ENCODE measurements at regions not wholly inside any gene's neighbourhood (a gene's known extent, or its start where the extent isn't known, plus 50 kb on each side); places are given as distances from the start of the nearest gene placed in this dataset.

DNA sequence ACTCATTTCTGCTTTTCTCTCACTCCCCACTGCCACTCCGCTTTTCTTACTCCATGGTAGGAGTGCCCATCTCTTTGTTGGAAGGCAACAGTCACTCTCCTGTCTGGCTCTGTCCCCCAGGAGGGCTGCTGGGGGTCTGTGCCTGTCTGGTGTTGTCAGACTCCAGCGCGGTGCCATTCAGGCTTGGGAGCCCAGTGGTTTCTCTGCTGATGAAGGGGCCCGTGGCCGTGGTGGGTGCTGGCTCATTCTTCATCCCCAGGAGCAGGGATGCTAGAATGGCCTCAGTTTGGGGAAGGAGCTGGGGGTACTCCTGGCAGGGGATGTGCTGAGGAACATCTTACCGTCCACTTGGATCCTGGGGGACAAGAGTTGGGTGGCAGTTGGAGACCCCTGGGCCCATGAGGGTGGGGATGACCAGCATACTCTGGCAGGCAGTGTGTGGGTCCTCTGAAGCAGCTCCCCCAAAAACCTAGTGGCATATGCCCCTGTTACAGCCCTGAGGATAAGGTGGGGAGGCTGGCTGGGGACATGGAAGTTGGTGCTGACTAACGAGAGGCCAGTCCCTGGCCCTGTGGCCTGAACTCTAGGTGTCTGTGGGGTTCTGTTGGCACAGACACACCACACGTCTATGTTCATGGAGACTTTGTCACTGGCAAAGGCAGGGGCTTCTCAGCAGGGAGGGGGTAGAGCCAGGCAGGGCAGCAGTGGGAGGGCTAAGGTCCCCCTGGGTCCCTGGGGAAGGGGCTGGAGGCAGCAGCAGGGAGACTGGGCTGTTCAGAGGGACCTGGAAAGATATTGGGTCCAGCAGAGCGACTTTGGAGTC is 102.8 kb upstream of the RET start:
- DNase-seq, result no peak

DNA sequence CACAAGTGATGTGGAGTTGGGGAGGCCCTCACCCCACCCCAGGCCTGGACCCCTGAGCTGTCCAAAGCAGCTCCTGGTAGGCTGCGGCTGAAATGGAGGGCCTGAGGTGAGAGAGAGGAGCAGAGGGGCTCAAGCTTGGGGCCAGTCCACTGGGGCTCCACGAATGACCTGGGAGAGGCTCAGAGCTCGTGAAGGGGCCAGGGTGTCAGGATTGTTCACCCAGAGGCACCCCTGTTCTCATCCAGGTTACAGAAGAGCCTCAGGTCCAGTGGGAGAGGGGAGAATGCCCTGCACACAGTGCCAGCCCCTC is 102.2 kb upstream of the RET start:
- DNase-seq, result no peak

GRCh38 chr10:42975005-42975493 is 101.8 kb upstream of the RET start:
- DNase-seq, result peak; percentile 58

GRCh38 chr10:42975558-42976340 is 101.1 kb upstream of the RET start:
- peak; percentile 62 for DNase-seq

GRCh38 chr10:42976351-42977031 is 100.4 kb upstream of the RET start:
- DNase-seq, result peak; percentile 40

GRCh38 chr10:42977032-42977416 is 99.8 kb upstream of the RET start:
- peak; percentile 47 for DNase-seq

DNA sequence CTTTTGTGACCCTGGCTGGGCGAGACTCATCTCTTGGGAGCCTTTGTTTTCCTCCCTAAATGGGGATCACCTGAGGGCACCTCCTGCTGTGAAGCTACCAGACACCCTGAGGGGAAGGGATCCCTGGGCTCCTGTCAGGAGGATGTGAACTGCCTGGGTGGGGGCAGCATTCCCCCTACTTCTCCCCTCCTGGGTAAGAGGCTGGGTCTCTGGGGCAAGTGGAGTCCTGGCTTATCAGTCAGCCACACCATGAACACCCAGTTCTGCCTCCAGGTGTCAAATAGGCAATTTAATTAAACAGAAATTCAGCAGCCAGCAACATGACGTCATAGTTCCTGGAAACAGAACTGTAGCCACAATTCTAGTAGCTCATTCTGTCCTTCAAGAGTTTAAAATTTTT is 97.7 kb upstream of the RET start:
- DNase-seq, result peak; percentile 54

GRCh38 chr10:42979721-42980467 is 97.0 kb upstream of the RET start:
- peak; percentile 49 for DNase-seq

DNA sequence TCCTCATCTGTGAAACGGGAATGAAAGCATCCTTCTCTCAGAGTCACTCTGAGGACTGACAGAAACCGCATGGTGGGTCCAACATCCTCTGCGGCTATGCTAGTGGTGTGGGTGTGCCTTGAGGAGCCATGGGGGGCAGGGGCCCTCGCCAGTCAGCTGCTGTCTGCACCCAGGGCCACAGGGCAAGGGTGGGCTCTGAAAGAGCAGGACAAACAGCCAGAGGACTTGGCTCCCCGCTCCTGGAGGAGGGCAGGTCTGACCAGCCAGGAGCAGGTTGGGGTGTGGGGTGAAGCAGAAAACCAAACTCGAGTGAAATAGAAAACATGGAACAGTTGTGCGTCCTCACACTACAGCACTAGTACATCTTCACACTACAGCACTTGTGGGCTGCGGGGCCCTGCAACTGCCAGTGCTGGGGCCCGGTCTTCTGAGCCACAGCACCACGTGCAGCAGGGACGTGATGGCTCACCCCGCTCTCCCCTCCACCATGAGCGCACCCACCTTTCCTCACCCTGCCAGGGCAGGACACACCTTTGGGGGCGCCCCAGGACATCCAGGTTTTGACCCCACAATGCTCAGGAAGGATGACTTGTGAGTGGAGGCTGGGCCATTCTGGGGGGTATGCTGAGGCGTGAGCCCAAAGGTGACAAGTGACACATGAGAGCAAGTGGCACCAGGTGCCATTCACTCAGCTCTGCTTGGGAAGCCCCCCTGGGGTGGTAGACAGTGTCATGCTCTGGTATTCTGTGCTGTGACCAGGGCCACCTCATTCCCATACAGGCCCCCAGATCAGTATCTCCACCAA is 96.1 kb upstream of the RET start:
- peak; percentile 39 for DNase-seq

- peak; percentile 51 for DNase-seq
Measured at GRCh38 chr10:42981358-42982236, 95.3 kb upstream of the RET start.

DNA sequence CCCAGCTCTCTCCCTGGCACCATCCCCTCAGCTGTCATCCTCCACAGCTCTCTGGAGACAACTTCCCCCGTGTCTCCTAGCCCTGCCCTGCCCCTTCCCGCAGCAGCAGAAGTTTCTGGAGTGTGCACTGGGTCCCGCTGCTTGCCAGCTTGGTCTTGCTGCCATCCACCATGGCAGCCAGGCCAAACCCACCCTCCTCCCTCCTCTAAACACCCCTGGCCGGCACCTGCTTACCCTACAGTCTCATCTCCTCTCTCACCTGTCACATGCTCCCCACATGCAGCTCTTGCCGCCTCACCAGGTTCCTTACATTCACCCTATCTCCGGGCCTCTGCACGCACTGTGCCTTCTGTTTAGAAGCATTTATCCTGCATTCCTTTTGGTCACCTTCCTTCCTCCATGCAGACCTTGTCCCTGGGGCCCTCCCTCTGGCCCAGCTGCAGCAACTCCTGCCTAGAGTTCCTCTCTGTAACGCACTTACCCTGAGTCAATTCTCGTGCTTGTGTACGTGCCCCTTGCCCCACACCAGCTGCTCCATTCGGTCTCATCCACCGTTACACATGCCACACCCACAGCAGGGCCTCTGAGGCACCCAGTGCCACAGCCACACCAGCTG is 93.9 kb upstream of the RET start:
- peak; percentile 36 for DNase-seq

DNA sequence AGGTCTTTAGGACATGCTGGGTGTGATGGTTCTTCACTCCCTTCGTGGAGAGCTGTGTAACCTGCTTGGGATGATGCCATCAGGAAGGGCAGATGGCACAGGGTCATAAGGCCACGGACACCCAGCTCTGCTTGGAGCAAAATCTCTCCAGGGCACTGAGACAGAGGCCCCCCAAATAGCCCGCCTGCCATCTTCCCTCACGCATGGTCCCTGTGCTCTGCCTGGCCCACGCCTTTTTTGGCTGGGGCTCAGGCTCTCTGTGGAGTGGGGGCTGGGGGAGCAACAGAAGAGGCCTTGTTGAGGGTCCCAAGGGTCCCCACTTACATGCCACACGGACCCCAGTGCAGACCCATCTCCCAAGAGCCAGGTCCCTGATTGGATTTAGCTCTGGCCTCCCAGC is 93.3 kb upstream of the RET start:
- DNase-seq, result peak; percentile 37

GRCh38 chr10:42984035-42984610 is 92.7 kb upstream of the RET start:
- peak; percentile 35 for DNase-seq

- peak; percentile 27 for DNase-seq
Measured at GRCh38 chr10:42984761-42985325, 92.0 kb upstream of the RET start.

DNA sequence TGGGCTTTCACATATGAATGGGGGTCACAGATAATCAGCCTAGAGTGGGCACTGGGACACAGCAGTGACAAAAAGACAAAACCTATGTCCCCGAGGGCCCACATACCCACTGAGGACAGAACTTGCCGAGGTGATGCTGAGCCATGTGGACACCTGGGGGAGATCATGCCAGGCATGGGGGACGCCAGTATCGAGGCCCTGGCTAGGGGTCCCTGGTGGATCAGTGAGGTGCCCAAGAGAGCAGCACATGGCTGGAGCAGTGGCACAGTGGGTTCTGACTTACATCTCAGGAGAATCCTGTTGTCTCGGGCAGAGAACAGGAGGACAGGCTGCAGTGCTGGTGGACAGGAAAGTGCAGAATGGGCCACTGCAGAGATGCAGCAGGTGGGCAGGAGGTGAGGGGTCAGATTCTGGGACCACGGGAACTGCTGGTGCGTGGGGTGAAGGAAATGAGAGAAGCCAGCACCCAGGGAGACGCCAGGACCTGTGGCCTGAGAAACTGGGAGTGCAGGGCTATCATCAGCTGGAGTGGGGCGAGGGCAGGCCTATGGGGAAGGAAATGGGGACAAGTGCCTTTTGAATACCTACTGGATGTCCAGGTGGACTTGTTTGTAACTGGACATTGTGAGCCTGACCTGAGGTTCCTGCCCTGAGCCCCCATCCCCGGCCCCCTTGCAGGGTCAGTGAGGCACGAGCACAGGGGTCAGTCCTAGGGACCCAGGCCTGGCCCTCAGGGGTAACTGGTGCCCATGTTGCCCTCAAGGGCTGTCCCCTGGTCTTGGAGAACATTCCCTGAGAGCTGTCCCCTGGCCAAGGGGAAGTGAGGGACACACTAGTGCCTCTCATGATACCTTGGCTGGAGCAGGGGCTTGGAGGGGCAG is 91.2 kb upstream of the RET start:
- DNase-seq, result peak; percentile 34

DNA sequence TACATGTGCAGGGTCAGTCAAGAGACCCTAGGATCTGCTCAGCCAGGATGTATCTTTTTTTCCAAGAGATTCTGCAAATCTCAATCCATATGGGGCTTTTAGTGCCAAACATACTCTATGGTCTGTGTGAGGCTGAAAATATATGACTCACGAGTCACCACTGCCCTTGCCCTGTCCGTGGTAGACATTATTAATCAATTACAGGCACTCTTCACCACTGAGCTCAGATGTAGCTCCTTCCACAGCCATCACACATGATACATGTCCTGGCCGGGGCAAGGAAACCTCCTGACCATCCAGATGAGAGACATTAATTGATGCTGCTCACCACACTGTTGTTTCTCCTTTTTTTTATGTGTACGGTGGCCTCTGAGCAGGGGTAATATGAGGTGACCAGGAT is 90.2 kb upstream of the RET start:
- peak; percentile 28 for DNase-seq

- DNase-seq, result peak; percentile 45
Measured at GRCh38 chr10:42987121-42987541, 89.7 kb upstream of the RET start.

GRCh38 chr10:42987575-42987974 is 89.3 kb upstream of the RET start:
- DNase-seq, result peak; percentile 44

- DNase-seq, result peak; percentile 40
Measured at GRCh38 chr10:42988069-42988468, 88.8 kb upstream of the RET start.
